Naive thymus-derived CD8-positive, alpha-beta T cell (primary cell): ENCODE measurements at regions not wholly inside any gene's neighbourhood (a gene's known extent, or its start where the extent isn't known, plus 50 kb on each side); places are given as distances from the start of the nearest gene placed in this dataset.

Source experiments
- ATAC-seq, 2 donors: fragments of 150-1000 bp; cut with Tn5 transposase in 1 of 2; sonication (Bioruptor Pico), chemical (Tn5 transposase) in 1 of 2; 1 replicate in 1 of 2; 2 replicates in 1 of 2; pipeline ENCODE4 v1.10.0; 2021; ENCODE audit warnings: mild to moderate bottlenecking in 2 of 2, moderate library complexity in 2 of 2
- POLR2A ChIA-PET: fragments of 350-600 bp; sonication (Branson Sonifier 250); formaldehyde crosslinking; loops from one replicate; lab custom pipeline; 2021; ENCODE audit warnings: antibody characterized with exemption; lab: Charles Lee
- DNase-seq, 10 donors: peaks; one replicate each; pipeline versions ENCODE4 v3.0.0 to v3.0.0-alpha.2; 2020 to 2022
- H3K27ac Mint-ChIP-seq, 10 donors: one replicate each; pipeline ENCODE4 v1.8.0; 2020 to 2022; ENCODE audit warnings: mild to moderate bottlenecking in 10 of 10, mixed read lengths in 10 of 10, moderate library complexity in 4 of 10, inconsistent platforms in 1 of 10
- H3K27me3 Mint-ChIP-seq, 5 donors: one replicate each; pipeline ENCODE4 v1.8.0; 2021 to 2022; ENCODE audit warnings: mixed read lengths in 5 of 5
- H3K36me3 Mint-ChIP-seq, 3 donors: one replicate each; pipeline ENCODE4 v1.8.0; 2020 to 2022; ENCODE audit warnings: mixed read lengths in 3 of 3, mild to moderate bottlenecking in 2 of 3, inconsistent platforms in 1 of 3
- H3K4me1 Mint-ChIP-seq, 4 donors: one replicate each; pipeline ENCODE4 v1.8.0; 2021 to 2022; ENCODE audit warnings: mixed read lengths in 4 of 4
- H3K4me3 Mint-ChIP-seq, 10 donors: one replicate each; pipeline ENCODE4 v1.8.0; 2020 to 2022; ENCODE audit warnings: mild to moderate bottlenecking in 10 of 10, mixed read lengths in 10 of 10, moderate library complexity in 6 of 10, inconsistent platforms in 1 of 10
- H3K9me3 Mint-ChIP-seq, 9 donors: one replicate each; pipeline ENCODE4 v1.8.0; 2020 to 2022; ENCODE audit warnings: mixed read lengths in 9 of 9, mild to moderate bottlenecking in 3 of 9, inconsistent platforms in 1 of 9, moderate library complexity in 1 of 9

- peaks cover 0 to 19% (median 3%) of the 10 kb centered on the region in 9 donors for H3K9me3 Mint-ChIP-seq
- POLR2A ChIA-PET: no interaction called here
- H3K4me1 Mint-ChIP-seq: no peaks in the 10 kb centered on the region
- DNase-seq (no peak), ATAC-seq (no peak)
- no peak overlapping the region for H3K27ac Mint-ChIP-seq
- H3K27me3 Mint-ChIP-seq: peaks cover 0 to 6% (median 1%) of the 10 kb centered on the region in 5 donors
- no peak overlapping the region for H3K4me3 Mint-ChIP-seq
- no peaks in the 10 kb centered on the region for H3K36me3 Mint-ChIP-seq
These were observed 618.9 kb downstream of the DHX35 start for GRCh38 chr20:39581034-39581433.

- Mint-ChIP-seq H3K27me3 (peaks cover 0 to 12% (median 4%) of the 10 kb centered on the region in 5 donors), H3K36me3 (no peaks in the 10 kb centered on the region), H3K27ac (no peak overlapping the region), H3K4me1 (no peaks in the 10 kb centered on the region), H3K9me3 (peaks cover 0 to 24% (median 4%) of the 10 kb centered on the region in 9 donors), H3K4me3 (no peak overlapping the region)
- ATAC-seq (no peak), DNase-seq (no peak)
- POLR2A ChIA-PET: no interaction called here
These were observed 614.6 kb downstream of the DHX35 start for GRCh38 chr20:39576771-39577170.

- Mint-ChIP-seq H3K4me3 (no peak overlapping the region), H3K27ac (no peak overlapping the region), H3K36me3 (no peaks in the 10 kb centered on the region), H3K27me3 (peaks cover 0 to 15% (median 2%) of the 10 kb centered on the region in 5 donors), H3K4me1 (no peaks in the 10 kb centered on the region), H3K9me3 (peaks cover 0 to 18% (median 4%) of the 10 kb centered on the region in 9 donors)
- DNase-seq (no peak), ATAC-seq (no peak)
- POLR2A ChIA-PET: no interaction called here
These were observed 611.9 kb downstream of the DHX35 start for GRCh38 chr20:39574061-39574460.

- POLR2A ChIA-PET: no interaction called here
- Mint-ChIP-seq H3K36me3 (no peaks in the 10 kb centered on the region), H3K9me3 (peaks cover 0 to 18% (median 4%) of the 10 kb centered on the region in 9 donors), H3K27me3 (peaks cover 0 to 18% (median 2%) of the 10 kb centered on the region in 5 donors), H3K27ac (no peak overlapping the region), H3K4me1 (no peaks in the 10 kb centered on the region), H3K4me3 (no peak overlapping the region)
- ATAC-seq (no peak), DNase-seq (no peak)
These were observed 609.0 kb downstream of the DHX35 start for GRCh38 chr20:39571171-39571570.

GRCh38 chr20:39568109-39568508 is 606.0 kb downstream of the DHX35 start:
- ATAC-seq: no peak
- H3K4me3 Mint-ChIP-seq: no peak overlapping the region
- no peak for DNase-seq
- no peaks in the 10 kb centered on the region for H3K4me1 Mint-ChIP-seq
- peaks cover 0 to 10% (median 0%) of the 10 kb centered on the region in 5 donors for H3K27me3 Mint-ChIP-seq
- H3K9me3 Mint-ChIP-seq: peaks cover 0 to 6% (median 0%) of the 10 kb centered on the region in 9 donors
- POLR2A ChIA-PET: no interaction called here
- no peaks in the 10 kb centered on the region for H3K36me3 Mint-ChIP-seq
- H3K27ac Mint-ChIP-seq: no peak overlapping the region

GRCh38 chr20:39563349-39563748 is 601.2 kb downstream of the DHX35 start:
- Mint-ChIP-seq H3K27me3 (peaks cover 0 to 4% (median 0%) of the 10 kb centered on the region in 5 donors), H3K27ac (no peak overlapping the region)

GRCh38 chr20:39554341-39554740 is 592.2 kb downstream of the DHX35 start:
- Mint-ChIP-seq H3K27ac (no peak overlapping the region), H3K27me3 (peaks cover 2 to 15% (median 4%) of the 10 kb centered on the region in 5 donors)

More at GRCh38 chr20:39563349-39563748, 601.2 kb downstream of the DHX35 start:
- DNase-seq (no peak), ATAC-seq (no peak)
- Mint-ChIP-seq H3K36me3 (no peaks in the 10 kb centered on the region), H3K4me1 (no peaks in the 10 kb centered on the region), H3K4me3 (no peak overlapping the region), H3K9me3 (peaks cover 0 to 2% (median 0%) of the 10 kb centered on the region in 9 donors)
- POLR2A ChIA-PET: no interaction called here

GRCh38 chr20:39553120-39553519 is 591.0 kb downstream of the DHX35 start:
- DNase-seq (no peak), ATAC-seq (no peak)
- Mint-ChIP-seq H3K4me3 (no peak overlapping the region), H3K27me3 (peaks cover 2 to 18% (median 4%) of the 10 kb centered on the region in 5 donors), H3K4me1 (no peaks in the 10 kb centered on the region), H3K27ac (no peak overlapping the region), H3K9me3 (peaks cover 0 to 4% (median 0%) of the 10 kb centered on the region in 9 donors), H3K36me3 (no peaks in the 10 kb centered on the region)
- POLR2A ChIA-PET: no interaction called here

More at GRCh38 chr20:39554341-39554740, 592.2 kb downstream of the DHX35 start:
- no peak for ATAC-seq
- DNase-seq: no peak
- H3K4me1 Mint-ChIP-seq: no peaks in the 10 kb centered on the region
- peaks cover 0 to 2% (median 0%) of the 10 kb centered on the region in 9 donors for H3K9me3 Mint-ChIP-seq
- H3K36me3 Mint-ChIP-seq: no peaks in the 10 kb centered on the region
- no peak overlapping the region for H3K4me3 Mint-ChIP-seq
- POLR2A ChIA-PET: no interaction called here

- no peak for ATAC-seq
- Mint-ChIP-seq H3K27me3 (peaks cover 2 to 35% (median 7%) of the 10 kb centered on the region in 5 donors), H3K9me3 (peaks cover 0 to 15% (median 2%) of the 10 kb centered on the region in 9 donors), H3K36me3 (no peaks in the 10 kb centered on the region), H3K4me1 (no peaks in the 10 kb centered on the region), H3K4me3 (no peak overlapping the region), H3K27ac (no peak overlapping the region)
- DNase-seq: no peak
- POLR2A ChIA-PET: no interaction called here
These were observed 587.6 kb downstream of the DHX35 start for GRCh38 chr20:39549733-39550132.

- ATAC-seq (no peak), DNase-seq (no peak)
- Mint-ChIP-seq H3K36me3 (no peaks in the 10 kb centered on the region), H3K27ac (no peak overlapping the region), H3K9me3 (peaks cover 0 to 15% (median 2%) of the 10 kb centered on the region in 9 donors), H3K4me1 (no peaks in the 10 kb centered on the region), H3K4me3 (no peak overlapping the region), H3K27me3 (peaks cover 2 to 55% (median 11%) of the 10 kb centered on the region in 5 donors)
- POLR2A ChIA-PET: no interaction called here
These were observed 585.6 kb downstream of the DHX35 start for GRCh38 chr20:39547546-39548408.

GRCh38 chr20:39541136-39541803 is 579.1 kb downstream of the DHX35 start:
- peaks cover 0 to 13% (median 0%) of the 10 kb centered on the region in 9 donors for H3K9me3 Mint-ChIP-seq
- POLR2A ChIA-PET: no interaction called here
- H3K27ac Mint-ChIP-seq: no peak overlapping the region
- no peaks in the 10 kb centered on the region for H3K4me1 Mint-ChIP-seq
- H3K4me3 Mint-ChIP-seq: no peak overlapping the region
- DNase-seq (no peak), ATAC-seq (no peak)
- H3K36me3 Mint-ChIP-seq: no peaks in the 10 kb centered on the region
- H3K27me3 Mint-ChIP-seq: peaks cover 0 to 43% (median 6%) of the 10 kb centered on the region in 5 donors

- POLR2A ChIA-PET: no interaction called here
- H3K9me3 Mint-ChIP-seq: peaks cover 0 to 5% (median 0%) of the 10 kb centered on the region in 9 donors
- H3K36me3 Mint-ChIP-seq: no peaks in the 10 kb centered on the region
- H3K4me1 Mint-ChIP-seq: no peaks in the 10 kb centered on the region
- no peak overlapping the region for H3K27ac Mint-ChIP-seq
- ATAC-seq (no peak), DNase-seq (no peak)
- H3K27me3 Mint-ChIP-seq: peaks cover 0 to 18% (median 4%) of the 10 kb centered on the region in 5 donors
- H3K4me3 Mint-ChIP-seq: no peak overlapping the region
These were observed 576.2 kb downstream of the DHX35 start for GRCh38 chr20:39538317-39538716.

- Mint-ChIP-seq H3K4me1 (no peaks in the 10 kb centered on the region), H3K27me3 (peaks cover 0 to 5% (median 0%) of the 10 kb centered on the region in 5 donors), H3K9me3 (peaks cover 0 to 11% (median 0%) of the 10 kb centered on the region in 9 donors), H3K27ac (no peak overlapping the region), H3K36me3 (no peaks in the 10 kb centered on the region), H3K4me3 (no peak overlapping the region)
- POLR2A ChIA-PET: no interaction called here
- ATAC-seq (no peak), DNase-seq (no peak)
These were observed 573.2 kb downstream of the DHX35 start for GRCh38 chr20:39535301-39535700.
